ENCODE measurements at regions not wholly inside any gene's neighbourhood (a gene's known extent, or its start where the extent isn't known, plus 50 kb on each side); places are given as distances from the start of the nearest gene placed in this dataset.
A peak's percentile ranks its signal among the peaks of the same experiment; 100 is the strongest.
"Not testable (repeated sequence)": the region's sequence is repeated elsewhere in the genome, so short reads cannot be mapped to it uniquely, and the experiment has no call there.

- DNase-seq (ENCODE audit: low read depth), result no peak
Observed at GRCh38 chr7:16369855-16370254, 51.5 kb downstream of the CRPPA start.

GRCh38 chr7:16369309-16369708 lies 52.0 kb downstream of the CRPPA start:
- not testable (repeated sequence) for DNase-seq (ENCODE audit: low read depth)

GRCh38 chr7:16368885-16369284 lies 52.5 kb downstream of the CRPPA start:
- DNase-seq (ENCODE audit: low read depth), result no peak

- no peak for DNase-seq (ENCODE audit: low read depth)
Observed at GRCh38 chr7:16367115-16367514, 54.2 kb downstream of the CRPPA start.

GRCh38 chr7:16365952-16366351 lies 55.4 kb downstream of the CRPPA start:
- no peak for DNase-seq (ENCODE audit: low read depth)

GRCh38 chr7:16365177-16365576 lies 56.2 kb downstream of the CRPPA start:
- no peak for DNase-seq (ENCODE audit: low read depth)

GRCh38 chr7:16359216-16359615 lies 62.1 kb downstream of the CRPPA start:
- DNase-seq (ENCODE audit: low read depth), result no peak

- DNase-seq (ENCODE audit: low read depth), result no peak
Observed at GRCh38 chr7:16357921-16358320, 63.4 kb downstream of the CRPPA start.

GRCh38 chr7:16357474-16357873 lies 63.9 kb downstream of the CRPPA start:
- no peak for DNase-seq (ENCODE audit: low read depth)

- DNase-seq (ENCODE audit: low read depth), result peak; percentile 43
Observed at GRCh38 chr7:16356301-16356958, 64.9 kb downstream of the CRPPA start.

GRCh38 chr7:16354573-16354972 lies 66.8 kb downstream of the CRPPA start:
- no peak for DNase-seq (ENCODE audit: low read depth)

GRCh38 chr7:16353226-16353625 lies 68.1 kb downstream of the CRPPA start:
- no peak for DNase-seq (ENCODE audit: low read depth)

GRCh38 chr7:16350634-16351033 lies 70.7 kb downstream of the CRPPA start:
- no peak for DNase-seq (ENCODE audit: low read depth)

GRCh38 chr7:16348251-16348650 lies 73.1 kb downstream of the CRPPA start:
- DNase-seq (ENCODE audit: low read depth), result no peak

- peak; percentile 63 for DNase-seq (ENCODE audit: low read depth)
Observed at GRCh38 chr7:16347827-16348192, 73.5 kb downstream of the CRPPA start.

GRCh38 chr7:16347066-16347826 lies 74.1 kb downstream of the CRPPA start:
- peak; percentile 29 for DNase-seq (ENCODE audit: low read depth)

- DNase-seq (ENCODE audit: low read depth), result peak; percentile 83
Observed at GRCh38 chr7:16345979-16346958, 75.1 kb downstream of the CRPPA start.

GRCh38 chr7:16344927-16345326 lies 76.4 kb downstream of the CRPPA start:
- no peak for DNase-seq (ENCODE audit: low read depth)

GRCh38 chr7:16343612-16344011 lies 77.7 kb downstream of the CRPPA start:
- DNase-seq (ENCODE audit: low read depth), result no peak

GRCh38 chr7:16338065-16338464 lies 83.3 kb downstream of the CRPPA start:
- DNase-seq (ENCODE audit: low read depth), result no peak

GRCh38 chr7:16326106-16326505 lies 95.2 kb downstream of the CRPPA start:
- DNase-seq (ENCODE audit: low read depth), result no peak

GRCh38 chr7:16323313-16323712 lies 98.0 kb downstream of the CRPPA start:
- DNase-seq (ENCODE audit: low read depth), result no peak

Data from EH (cell line).